ENCODE measurements at regions not wholly inside any gene's neighbourhood (a gene's known extent, or its start where the extent isn't known, plus 50 kb on each side); places are given as distances from the start of the nearest gene placed in this dataset.
"Not testable (repeated sequence)": the region's sequence is repeated elsewhere in the genome, so short reads cannot be mapped to it uniquely, and the experiment has no call there.

DNA sequence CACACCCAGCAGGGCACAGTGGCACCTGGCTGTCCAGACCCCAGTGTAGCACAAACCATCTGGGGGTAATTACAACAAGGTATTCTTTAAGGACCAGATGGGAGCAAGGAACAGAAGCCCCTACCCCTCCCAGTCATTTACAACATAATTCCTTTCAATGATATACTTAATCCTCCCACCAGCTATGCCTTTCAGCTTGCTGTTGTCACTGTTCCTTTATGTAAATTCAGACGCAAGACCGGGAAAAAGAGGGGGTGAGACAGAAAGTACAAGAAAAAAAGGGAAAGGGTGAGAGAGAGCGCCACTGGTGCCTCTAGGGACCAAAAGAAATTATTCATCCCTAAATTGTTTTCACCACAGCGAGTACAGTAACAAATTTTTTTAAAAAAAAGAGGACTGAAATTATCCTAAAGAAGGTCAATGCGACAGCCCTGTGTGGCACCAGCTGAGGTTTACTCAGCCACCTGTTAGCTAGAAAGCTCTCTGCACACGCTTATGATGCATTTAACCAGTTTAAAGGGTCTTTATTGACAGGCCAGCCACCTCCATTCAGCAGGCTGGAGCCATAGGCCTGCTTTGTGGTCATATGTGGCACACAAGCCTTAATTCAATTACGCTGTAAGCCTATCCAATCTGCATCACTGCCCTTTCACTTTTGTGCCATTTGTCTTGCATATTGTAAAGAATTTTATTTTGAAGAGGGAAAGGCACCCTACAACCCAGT, 210.2 kb upstream of the ISL1 start:
- DNase-seq: no peak

DNA sequence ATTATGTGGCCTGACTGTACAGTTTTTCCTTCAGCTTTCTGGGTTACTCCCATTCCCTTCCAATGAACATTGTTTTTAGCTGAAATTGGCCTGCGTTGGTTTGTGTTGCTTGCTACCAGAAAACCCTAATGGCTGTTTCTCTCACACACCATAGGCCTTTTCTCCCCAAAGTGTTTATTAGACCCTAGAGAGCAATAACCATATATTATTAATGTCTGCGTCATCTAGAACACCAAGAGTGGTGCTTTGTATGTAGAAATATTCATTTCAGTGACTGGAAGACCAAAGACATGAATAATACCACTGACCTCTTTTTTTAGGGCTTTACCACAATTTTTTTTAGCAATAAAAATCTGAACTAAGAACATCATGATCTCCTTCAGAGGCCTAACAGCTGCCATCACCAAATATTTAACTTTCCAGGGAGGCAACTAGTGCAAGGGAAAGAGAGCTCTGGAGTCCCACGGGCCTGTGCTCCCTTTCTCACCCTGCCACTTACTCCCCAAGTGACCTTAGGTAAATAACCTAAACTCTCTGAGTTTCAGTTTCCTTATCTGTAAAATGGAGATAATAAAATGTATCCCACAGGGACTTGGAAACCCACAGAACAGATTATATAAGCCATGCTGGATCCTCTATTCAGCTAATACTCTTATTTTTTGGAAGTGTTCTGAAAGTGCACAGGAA, 201.9 kb upstream of the ISL1 start:
- no peak for DNase-seq

- DNase-seq: no peak
Measured at GRCh38 chr5:51185850-51186329, 197.4 kb upstream of the ISL1 start.

GRCh38 chr5:51188001-51188591, 195.2 kb upstream of the ISL1 start:
- DNase-seq: no peak

GRCh38 chr5:51194671-51195070, 188.6 kb upstream of the ISL1 start:
- no peak for DNase-seq

DNA sequence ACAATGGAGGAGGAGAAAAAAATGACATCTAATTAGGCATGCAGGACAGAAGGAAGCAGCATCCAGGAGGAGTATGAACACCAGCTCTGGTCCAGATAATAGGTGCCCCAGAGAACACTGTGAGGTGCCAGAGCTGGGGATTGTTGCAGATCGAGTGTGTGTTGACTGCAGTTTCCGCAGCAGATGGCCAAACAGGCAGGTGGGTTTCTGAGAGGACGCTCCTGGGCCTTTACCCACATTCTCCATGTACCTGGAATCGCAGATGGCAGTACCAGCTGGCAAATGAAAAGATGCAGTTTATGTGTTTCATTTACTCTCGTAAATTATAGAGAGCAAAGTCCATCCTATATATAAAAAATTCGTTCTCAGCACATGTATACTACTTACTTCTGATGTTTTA, 182.2 kb upstream of the ISL1 start:
- no peak for DNase-seq

- no peak for DNase-seq
Measured at GRCh38 chr5:51201708-51202107, 181.5 kb upstream of the ISL1 start.

DNA sequence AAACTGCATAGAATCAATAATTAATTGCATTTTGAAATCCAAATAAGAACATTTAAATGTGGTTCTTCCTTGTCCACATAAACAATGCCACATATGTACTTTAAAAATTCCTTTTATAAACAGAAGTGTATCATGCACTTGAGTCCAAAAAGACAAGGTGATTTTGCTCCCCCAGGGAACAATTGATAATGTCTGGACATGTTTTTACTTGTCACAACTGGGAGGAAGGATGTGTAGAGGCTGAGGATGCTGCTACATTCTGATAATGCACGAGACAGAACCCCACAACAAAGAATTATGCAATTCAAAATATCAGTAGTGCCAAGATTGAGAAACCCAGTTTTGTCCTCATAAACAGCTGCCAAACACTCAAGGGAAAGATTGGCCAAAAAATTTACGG, 181.1 kb upstream of the ISL1 start:
- no peak for DNase-seq

DNA sequence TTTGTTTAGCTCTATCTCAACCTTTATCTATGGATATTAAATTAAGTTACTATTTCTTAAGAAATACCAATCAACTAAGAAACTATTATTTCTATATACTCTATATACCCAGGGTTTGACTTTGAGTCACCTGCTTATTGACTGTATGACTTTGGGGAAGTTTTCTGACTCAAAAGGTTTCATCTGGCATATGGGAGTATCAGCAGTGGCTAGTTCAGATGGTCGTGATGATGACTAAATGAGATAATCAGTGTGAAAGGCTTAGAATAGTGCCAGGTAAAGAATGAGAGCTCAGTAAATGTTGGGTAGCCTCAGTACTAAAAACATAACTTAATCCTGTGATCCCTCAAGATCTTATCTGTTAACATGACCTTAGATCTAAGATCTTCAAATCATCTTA, 179.7 kb upstream of the ISL1 start:
- no peak for DNase-seq

DNA sequence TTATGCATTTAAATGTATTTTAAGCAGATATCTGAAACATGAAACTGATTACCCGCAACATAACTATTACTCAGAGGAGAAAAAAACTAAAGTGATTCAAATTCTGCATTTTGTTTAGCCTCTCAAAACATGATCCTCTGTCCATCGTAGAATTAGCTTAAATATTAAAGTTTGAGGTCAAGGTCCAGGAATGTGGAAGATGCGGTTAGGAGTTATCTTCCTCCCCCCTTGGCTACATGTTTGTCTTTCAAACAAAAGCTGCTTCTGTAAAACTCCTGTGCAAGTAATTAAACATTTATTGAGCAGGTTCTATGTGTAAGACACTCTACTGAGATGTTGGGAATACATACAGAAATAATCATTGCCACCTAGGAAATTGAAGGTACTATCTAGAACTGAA, 175.0 kb upstream of the ISL1 start:
- no peak for DNase-seq

DNA sequence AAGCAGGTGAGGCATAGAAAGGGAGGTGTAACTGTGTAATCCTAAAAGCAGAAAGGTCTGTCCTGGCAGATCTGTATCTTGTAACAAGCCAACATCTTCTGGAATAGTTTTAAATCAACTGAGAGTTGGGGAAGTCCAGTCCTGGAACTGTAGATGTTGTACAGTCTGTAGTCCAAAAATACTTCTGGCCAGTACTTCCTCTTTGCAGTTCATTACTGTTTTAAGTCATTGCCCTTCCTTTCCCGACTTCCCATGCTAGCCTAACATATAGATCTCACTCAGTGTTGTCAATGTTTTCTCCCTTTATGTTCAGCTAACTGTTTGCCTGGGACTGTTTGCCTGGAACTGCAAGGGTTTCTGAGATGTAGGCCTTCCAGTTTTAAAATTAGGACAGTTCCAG, 168.5 kb upstream of the ISL1 start:
- no peak for DNase-seq

- no peak for DNase-seq
Measured at GRCh38 chr5:51225789-51226742, 157.2 kb upstream of the ISL1 start.

GRCh38 chr5:51227963-51228470, 155.2 kb upstream of the ISL1 start:
- no peak for DNase-seq

DNA sequence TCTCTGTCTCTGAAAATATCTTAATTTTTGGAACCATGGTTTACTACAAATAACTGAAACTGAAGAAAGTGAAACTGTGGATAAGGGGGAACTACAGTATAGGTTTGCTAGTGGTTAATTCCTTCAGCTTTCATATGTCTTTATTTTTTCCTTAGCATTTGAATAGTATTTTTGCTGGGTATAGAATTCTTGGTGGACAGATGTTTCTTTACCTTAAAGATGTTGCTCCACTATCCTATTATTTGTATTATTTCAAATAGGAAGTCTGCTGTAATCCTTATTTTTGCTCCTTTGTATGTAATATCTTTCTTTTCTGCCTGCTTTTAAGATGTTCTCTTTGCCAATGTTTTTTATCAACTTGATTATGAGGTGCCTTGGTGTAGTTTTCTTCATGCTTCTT, 152.9 kb upstream of the ISL1 start:
- no peak for DNase-seq

- DNase-seq: no peak
Measured at GRCh38 chr5:51242456-51242855, 140.8 kb upstream of the ISL1 start.

DNA sequence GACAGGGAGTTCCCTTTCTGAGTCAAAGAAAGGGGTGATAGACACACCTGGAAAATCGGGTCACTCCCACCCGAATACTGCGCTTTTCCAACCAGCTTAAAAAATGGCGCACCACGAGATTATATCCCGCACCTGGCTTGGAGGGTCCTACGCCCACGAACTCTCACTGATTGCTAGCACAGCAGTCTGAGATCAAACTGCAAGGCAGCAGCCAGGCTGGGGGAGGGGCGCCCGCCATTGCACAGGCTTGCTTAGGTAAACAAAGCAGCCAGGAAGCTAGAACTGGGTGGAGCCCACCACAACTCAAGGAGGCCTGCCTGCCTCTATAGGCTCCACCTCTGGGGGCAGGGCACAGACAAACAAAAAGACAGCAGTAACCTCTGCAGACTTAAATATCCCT, 132.3 kb upstream of the ISL1 start:
- DNase-seq: not testable (repeated sequence)

GRCh38 chr5:51271261-51271660, 112.0 kb upstream of the ISL1 start:
- no peak for DNase-seq

- DNase-seq: no peak
Measured at GRCh38 chr5:51273021-51273420, 110.2 kb upstream of the ISL1 start.

DNA sequence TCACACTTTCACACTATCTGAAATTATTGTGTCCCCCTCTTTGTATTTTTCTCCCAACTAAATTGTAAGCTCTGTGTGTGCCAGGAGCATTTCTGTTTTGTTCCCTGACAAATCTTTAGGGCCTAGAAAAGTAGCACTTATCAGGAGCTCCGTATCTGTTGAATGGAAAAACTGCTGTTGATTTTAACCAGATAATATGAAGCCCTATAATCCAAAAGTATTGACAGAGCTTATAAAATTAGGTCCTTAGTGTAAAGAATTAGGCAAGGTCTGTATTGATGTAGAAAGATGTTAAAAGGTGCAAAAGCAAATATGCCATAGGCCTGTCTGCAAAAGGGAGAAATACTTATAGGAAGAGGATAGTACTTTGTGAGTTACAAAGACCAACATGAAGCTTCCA, 109.4 kb upstream of the ISL1 start:
- no peak for DNase-seq

DNA sequence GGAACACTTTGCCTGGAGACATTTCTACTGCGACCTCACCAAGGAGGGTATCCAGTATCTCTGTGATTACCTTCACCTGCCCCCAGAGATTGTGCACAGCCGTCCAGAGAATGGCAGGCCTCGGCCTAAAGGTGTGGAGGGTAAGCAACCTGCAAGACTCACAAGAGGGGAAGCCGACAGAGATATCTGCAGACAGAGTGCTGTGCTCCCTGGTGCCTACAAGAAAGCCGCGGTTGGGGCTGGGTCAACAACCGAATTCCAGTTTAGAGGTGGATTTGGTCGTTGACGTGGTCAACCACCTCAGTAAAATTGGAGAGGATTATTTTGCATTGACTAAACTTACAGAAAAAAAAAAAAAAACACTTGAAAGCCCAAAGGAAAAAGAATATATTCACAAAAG, 107.8 kb upstream of the ISL1 start:
- DNase-seq: no peak

- no peak for DNase-seq
Measured at GRCh38 chr5:51276250-51276649, 107.0 kb upstream of the ISL1 start.

DNA sequence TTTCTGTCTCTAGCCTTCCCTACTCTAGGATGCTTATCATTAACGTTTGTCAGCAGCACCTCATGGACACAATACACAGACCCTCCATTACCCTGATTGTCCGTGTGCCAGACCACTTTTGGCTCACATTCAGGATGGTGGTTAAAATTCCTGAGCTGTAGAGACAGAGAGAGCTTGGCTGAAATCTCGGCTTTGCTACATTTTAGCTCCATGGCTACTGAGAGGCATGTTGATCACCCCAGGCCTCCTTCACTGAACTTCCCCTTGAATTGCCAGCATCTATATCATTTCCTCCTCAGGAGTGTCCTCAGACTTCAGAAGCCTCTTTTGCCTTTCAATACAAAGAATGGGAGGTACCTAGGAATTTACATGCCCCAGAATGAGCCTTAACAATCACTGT, 104.7 kb upstream of the ISL1 start:
- DNase-seq: no peak
